ENCODE measurements at regions not wholly inside any gene's neighbourhood (a gene's known extent, or its start where the extent isn't known, plus 50 kb on each side); places are given as distances from the start of the nearest gene placed in this dataset.

- DNase-seq, result no peak
Measured at GRCh38 chrX:99705701-99706100, 704.4 kb downstream of the PCDH19 start.

- peak; percentile 3 for DNase-seq
Measured at GRCh38 chrX:99703473-99703872, 706.6 kb downstream of the PCDH19 start.

GRCh38 chrX:99698451-99698850 is 711.6 kb downstream of the PCDH19 start:
- no peak for DNase-seq

GRCh38 chrX:99663136-99663535 is 746.9 kb downstream of the PCDH19 start:
- DNase-seq, result no peak

- no peak for DNase-seq
Measured at GRCh38 chrX:99654188-99654587, 755.9 kb downstream of the PCDH19 start.

GRCh38 chrX:99653352-99653751 is 756.7 kb downstream of the PCDH19 start:
- no peak for DNase-seq

- no peak for DNase-seq
Measured at GRCh38 chrX:99613041-99613440, 797.0 kb downstream of the PCDH19 start.

- DNase-seq, result no peak
Measured at GRCh38 chrX:99603091-99603814, 806.8 kb downstream of the PCDH19 start.

GRCh38 chrX:99602107-99602506 is 808.0 kb downstream of the PCDH19 start:
- no peak for DNase-seq

GRCh38 chrX:99588936-99589335 is 821.1 kb downstream of the PCDH19 start:
- DNase-seq, result no peak

GRCh38 chrX:99572711-99573110 is 837.4 kb downstream of the PCDH19 start:
- DNase-seq, result no peak

GRCh38 chrX:99549381-99549780 is 860.7 kb downstream of the PCDH19 start:
- no peak for DNase-seq

GRCh38 chrX:99522450-99522849 is 887.6 kb downstream of the PCDH19 start:
- no peak for DNase-seq

- no peak for DNase-seq
Measured at GRCh38 chrX:99507768-99508167, 902.3 kb downstream of the PCDH19 start.

GRCh38 chrX:99495453-99495852 is 914.6 kb downstream of the PCDH19 start:
- DNase-seq, result no peak

GRCh38 chrX:99494668-99495067 is 915.4 kb downstream of the PCDH19 start:
- DNase-seq, result no peak

GRCh38 chrX:99480728-99481127 is 929.3 kb downstream of the PCDH19 start:
- DNase-seq, result no peak

- no peak for DNase-seq
Measured at GRCh38 chrX:99469439-99469838, 940.6 kb downstream of the PCDH19 start.

- no peak for DNase-seq
Measured at GRCh38 chrX:99468993-99469392, 941.1 kb downstream of the PCDH19 start.

- no peak for DNase-seq
Measured at GRCh38 chrX:99461223-99461622, 948.9 kb downstream of the PCDH19 start.

GRCh38 chrX:99445336-99445735 is 964.7 kb downstream of the PCDH19 start:
- DNase-seq, result no peak

- no peak for DNase-seq
Measured at GRCh38 chrX:99421796-99422195, 988.3 kb downstream of the PCDH19 start.

GRCh38 chrX:99415470-99415869 is 994.6 kb downstream of the PCDH19 start:
- no peak for DNase-seq

GRCh38 chrX:99413317-99413716 is 996.8 kb downstream of the PCDH19 start:
- no peak for DNase-seq

- no peak for DNase-seq
Measured at GRCh38 chrX:99398545-99398944, 1011.5 kb downstream of the PCDH19 start.
